Glutamatergic neuron (in vitro differentiated cells): ENCODE measurements at regions not wholly inside any gene's neighbourhood (a gene's known extent, or its start where the extent isn't known, plus 50 kb on each side); places are given as distances from the start of the nearest gene placed in this dataset.
A peak's percentile ranks its signal among the peaks of the same experiment; 100 is the strongest.
"Not testable (repeated sequence)": the region's sequence is repeated elsewhere in the genome, so short reads cannot be mapped to it uniquely, and the experiment has no call there.

Source experiments
- DNase-seq: peaks from one replicate; pipeline ENCODE4 v3.0.0; 2022
- H3K27ac Mint-ChIP-seq: one replicate; pipeline ENCODE4 v1.8.0; 2020; ENCODE audit warnings: mild to moderate bottlenecking, mixed read lengths, inconsistent platforms; ENCODE audit not compliant: unreplicated experiment
- H3K27me3 Mint-ChIP-seq: one replicate; pipeline ENCODE4 v1.8.0; 2020; ENCODE audit warnings: mild to moderate bottlenecking, moderate library complexity, mixed read lengths, inconsistent platforms; ENCODE audit not compliant: unreplicated experiment
- H3K36me3 Mint-ChIP-seq: one replicate; pipeline ENCODE4 v1.8.0; 2020; ENCODE audit warnings: mild to moderate bottlenecking, mixed read lengths, inconsistent platforms; ENCODE audit not compliant: unreplicated experiment
- H3K4me1 Mint-ChIP-seq: one replicate; pipeline ENCODE4 v1.8.0; 2020; ENCODE audit warnings: mild to moderate bottlenecking, low read depth, mixed read lengths, inconsistent platforms; ENCODE audit not compliant: unreplicated experiment
- H3K4me3 Mint-ChIP-seq: one replicate; pipeline ENCODE4 v1.8.0; 2020; ENCODE audit warnings: mild to moderate bottlenecking, mixed read lengths, inconsistent platforms; ENCODE audit not compliant: unreplicated experiment
- H3K9me3 Mint-ChIP-seq: one replicate; pipeline ENCODE4 v1.8.0; 2020; ENCODE audit warnings: mild to moderate bottlenecking, moderate library complexity, mixed read lengths, inconsistent platforms; ENCODE audit not compliant: unreplicated experiment
- TF ChIP-seq, protein P1 (sequence below): fragments of 200-600 bp; sonication (generic); IDR thresholded peaks from one replicate; pipeline ENCODE4 v1.5.0; 2021; ENCODE audit not compliant: partially characterized antibody, unreplicated experiment

DNA sequence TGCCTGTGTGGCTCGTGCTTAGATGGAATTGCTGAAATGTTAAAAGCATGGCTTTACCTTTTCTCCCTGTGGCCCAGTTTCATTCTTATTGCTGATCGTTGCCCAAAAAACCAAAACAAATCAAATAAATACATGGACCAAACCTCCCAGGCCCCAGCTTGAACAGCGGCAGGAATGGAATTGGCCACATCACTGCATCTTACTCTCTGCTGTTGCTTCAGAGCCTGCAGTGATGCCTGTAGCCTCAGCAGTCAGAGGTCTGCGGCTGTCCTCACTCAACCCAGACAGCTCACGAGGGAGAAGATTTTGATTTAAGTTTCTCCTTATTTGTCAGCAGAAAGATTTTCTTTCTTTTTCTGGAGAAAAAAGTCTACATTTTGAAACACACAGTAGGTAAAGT lies 91.5 kb downstream of the NPIPB11 start:
- Mint-ChIP-seq H3K4me1 (peaks cover 46% of the 10 kb centered on the region), H3K27ac (no peak overlapping the region), H3K4me3 (no peak overlapping the region), H3K27me3 (peaks cover 10% of the 10 kb centered on the region), H3K36me3 (no peaks in the 10 kb centered on the region), H3K9me3 (peaks cover 24% of the 10 kb centered on the region)
- TF ChIP-seq, protein P1, sequence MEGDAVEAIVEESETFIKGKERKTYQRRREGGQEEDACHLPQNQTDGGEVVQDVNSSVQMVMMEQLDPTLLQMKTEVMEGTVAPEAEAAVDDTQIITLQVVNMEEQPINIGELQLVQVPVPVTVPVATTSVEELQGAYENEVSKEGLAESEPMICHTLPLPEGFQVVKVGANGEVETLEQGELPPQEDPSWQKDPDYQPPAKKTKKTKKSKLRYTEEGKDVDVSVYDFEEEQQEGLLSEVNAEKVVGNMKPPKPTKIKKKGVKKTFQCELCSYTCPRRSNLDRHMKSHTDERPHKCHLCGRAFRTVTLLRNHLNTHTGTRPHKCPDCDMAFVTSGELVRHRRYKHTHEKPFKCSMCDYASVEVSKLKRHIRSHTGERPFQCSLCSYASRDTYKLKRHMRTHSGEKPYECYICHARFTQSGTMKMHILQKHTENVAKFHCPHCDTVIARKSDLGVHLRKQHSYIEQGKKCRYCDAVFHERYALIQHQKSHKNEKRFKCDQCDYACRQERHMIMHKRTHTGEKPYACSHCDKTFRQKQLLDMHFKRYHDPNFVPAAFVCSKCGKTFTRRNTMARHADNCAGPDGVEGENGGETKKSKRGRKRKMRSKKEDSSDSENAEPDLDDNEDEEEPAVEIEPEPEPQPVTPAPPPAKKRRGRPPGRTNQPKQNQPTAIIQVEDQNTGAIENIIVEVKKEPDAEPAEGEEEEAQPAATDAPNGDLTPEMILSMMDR = no peak
- DNase-seq = no peak

DNA sequence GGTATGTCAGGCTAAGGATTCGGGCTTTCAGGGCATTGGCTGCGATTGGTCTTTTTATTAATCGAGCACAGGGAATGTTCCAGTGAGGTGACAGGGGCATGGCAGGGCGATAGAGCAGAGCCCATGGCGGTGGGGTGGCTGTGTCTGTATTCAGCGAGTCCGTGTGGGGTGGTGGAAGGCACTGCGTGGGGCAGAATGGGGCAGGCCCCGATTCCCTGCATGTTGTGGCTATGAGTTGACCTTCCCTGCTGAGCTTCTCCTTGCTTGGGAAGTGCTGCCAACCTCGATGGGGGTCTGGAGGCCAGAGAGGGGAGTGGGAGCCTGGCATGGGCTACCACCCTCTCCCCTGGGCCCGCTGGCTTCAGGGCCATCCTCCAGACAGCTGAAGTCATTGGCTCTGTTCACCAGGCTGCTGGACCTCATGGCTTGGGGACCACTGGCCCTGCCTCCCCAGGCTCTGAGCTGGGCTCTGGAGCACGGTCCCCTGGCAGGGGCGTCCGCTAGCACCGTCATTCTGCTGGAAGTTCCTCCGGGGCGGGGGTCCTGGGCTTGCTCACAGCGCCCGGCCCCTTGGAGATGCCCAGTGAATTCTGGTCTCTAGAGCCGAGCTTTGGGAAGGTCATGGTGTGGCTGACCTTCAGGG lies 92.1 kb downstream of the NPIPB11 start:
- DNase-seq = no peak
- H3K27ac Mint-ChIP-seq = peak overlapping the region; percentile 62

DNA sequence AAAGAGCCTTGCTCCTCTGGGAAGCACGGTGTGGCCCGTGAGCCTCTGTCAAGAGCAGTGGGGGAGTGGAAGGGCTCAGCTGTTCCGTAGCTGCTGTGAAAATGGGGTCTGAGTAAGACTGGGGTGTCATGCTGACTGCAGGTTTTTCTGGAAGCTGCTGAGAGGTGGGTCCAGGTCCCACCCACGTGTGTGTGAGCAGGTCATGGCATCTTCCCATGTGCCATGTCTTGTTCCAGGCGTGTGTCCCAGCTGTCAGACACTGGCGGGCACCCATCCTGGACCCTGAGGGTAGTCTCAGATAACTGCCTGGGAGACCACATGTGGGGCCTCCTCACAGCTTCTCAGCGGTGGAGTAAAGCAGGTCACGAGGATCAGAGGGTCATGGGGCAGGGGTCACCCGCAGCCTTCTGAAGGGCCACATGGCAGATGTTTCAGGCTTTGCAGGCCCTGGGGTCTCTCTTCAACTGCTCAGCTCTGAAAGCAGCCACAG lies 92.9 kb downstream of the NPIPB11 start:
- peaks cover 46% of the 10 kb centered on the region for H3K4me1 Mint-ChIP-seq
- peaks cover 24% of the 10 kb centered on the region for H3K9me3 Mint-ChIP-seq
- H3K36me3 Mint-ChIP-seq = no peaks in the 10 kb centered on the region
- TF ChIP-seq, protein P1 = no peak
- H3K4me3 Mint-ChIP-seq = peak overlapping the region; percentile 44
- no peak for DNase-seq
- peak overlapping the region; percentile 95 for H3K27ac Mint-ChIP-seq
- peaks cover 10% of the 10 kb centered on the region for H3K27me3 Mint-ChIP-seq

More for the DNA sequence above, 92.1 kb downstream of the NPIPB11 start:
- peak overlapping the region; percentile 46 for H3K4me3 Mint-ChIP-seq
- peaks cover 24% of the 10 kb centered on the region for H3K9me3 Mint-ChIP-seq
- no peaks in the 10 kb centered on the region for H3K36me3 Mint-ChIP-seq
- H3K4me1 Mint-ChIP-seq = peaks cover 46% of the 10 kb centered on the region
- TF ChIP-seq, protein P1 = no peak
- H3K27me3 Mint-ChIP-seq = peaks cover 10% of the 10 kb centered on the region

DNA sequence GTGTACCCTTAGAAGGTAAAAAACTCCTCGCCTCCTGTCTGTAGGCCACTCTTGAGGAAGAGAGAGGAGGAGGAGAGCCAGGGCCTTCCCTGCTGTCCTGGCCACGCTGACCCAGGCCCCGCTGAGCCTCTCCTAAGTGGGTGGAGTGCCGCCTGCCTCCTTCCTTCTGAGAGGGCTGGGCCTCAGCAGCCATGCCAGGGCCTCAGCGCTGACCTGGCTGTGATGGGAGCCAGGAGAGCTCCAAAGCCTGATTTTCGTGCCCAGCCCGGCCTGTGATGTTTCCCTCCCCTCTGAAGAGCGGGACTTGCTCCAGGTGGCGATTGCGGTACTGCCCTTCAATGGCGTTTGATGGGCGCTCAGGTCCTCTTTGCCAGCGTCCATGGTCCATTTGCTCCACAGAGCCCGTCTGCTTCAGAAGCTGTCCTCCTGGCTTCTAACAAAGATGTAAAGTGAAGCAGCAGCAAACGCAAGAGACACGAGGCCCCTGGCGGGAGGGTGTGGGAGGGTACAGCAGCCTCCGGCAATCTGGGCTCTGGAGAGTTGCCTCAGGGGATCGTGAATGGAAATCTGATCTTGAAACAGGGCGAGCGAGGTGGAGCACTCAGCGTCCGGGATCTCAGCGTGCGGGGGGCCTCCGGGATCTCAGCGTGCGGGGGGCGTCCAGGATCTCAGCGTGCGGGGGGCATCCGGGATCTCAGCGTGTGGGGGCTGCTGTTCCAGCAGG lies 93.5 kb downstream of the NPIPB11 start:
- Mint-ChIP-seq H3K4me1 (peaks cover 42% of the 10 kb centered on the region), H3K27me3 (peaks cover 8% of the 10 kb centered on the region), H3K36me3 (no peaks in the 10 kb centered on the region), H3K4me3 (peak overlapping the region; percentile 44), H3K9me3 (peaks cover 22% of the 10 kb centered on the region), H3K27ac (peak overlapping the region; percentile 95)
- TF ChIP-seq, protein P1 = no peak
- DNase-seq = peak; percentile 79

DNA sequence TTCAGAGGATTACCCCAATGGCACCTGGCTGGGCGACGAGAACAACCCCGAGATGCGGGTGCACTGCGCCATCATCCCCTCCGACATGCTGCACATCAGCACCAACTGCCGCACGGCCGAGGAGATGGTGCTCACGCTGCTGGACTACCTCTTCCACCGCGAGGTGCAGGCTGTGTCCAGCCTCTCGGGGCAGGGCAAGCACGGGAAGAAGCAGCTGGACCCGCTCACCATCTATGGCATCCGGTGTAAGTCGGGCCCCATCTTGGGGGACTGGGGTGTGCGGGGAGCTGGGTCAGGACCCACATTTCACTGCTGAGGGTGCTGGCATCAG lies 94.2 kb downstream of the NPIPB11 start:
- peaks cover 37% of the 10 kb centered on the region for H3K4me1 Mint-ChIP-seq
- not testable (repeated sequence) for DNase-seq, H3K27me3 Mint-ChIP-seq

More for the DNA sequence above, 94.2 kb downstream of the NPIPB11 start:
- not testable (repeated sequence) for H3K4me3 Mint-ChIP-seq, H3K27ac Mint-ChIP-seq, H3K36me3 Mint-ChIP-seq
- peaks cover 21% of the 10 kb centered on the region for H3K9me3 Mint-ChIP-seq
